Naive thymus-derived CD8-positive, alpha-beta T cell (primary cell): ENCODE measurements at regions not wholly inside any gene's neighbourhood (a gene's known extent, or its start where the extent isn't known, plus 50 kb on each side); places are given as distances from the start of the nearest gene placed in this dataset.

Source experiments
- ATAC-seq, 2 donors: fragments of 150-1000 bp; cut with Tn5 transposase in 1 of 2; sonication (Bioruptor Pico), chemical (Tn5 transposase) in 1 of 2; 1 replicate in 1 of 2; 2 replicates in 1 of 2; pipeline ENCODE4 v1.10.0; 2021; ENCODE audit warnings: mild to moderate bottlenecking in 2 of 2, moderate library complexity in 2 of 2
- POLR2A ChIA-PET: fragments of 350-600 bp; sonication (Branson Sonifier 250); formaldehyde crosslinking; loops from one replicate; lab custom pipeline; 2021; ENCODE audit warnings: antibody characterized with exemption; lab: Charles Lee
- DNase-seq, 10 donors: peaks; one replicate each; pipeline versions ENCODE4 v3.0.0 to v3.0.0-alpha.2; 2020 to 2022
- H3K27ac Mint-ChIP-seq, 10 donors: one replicate each; pipeline ENCODE4 v1.8.0; 2020 to 2022; ENCODE audit warnings: mild to moderate bottlenecking in 10 of 10, mixed read lengths in 10 of 10, moderate library complexity in 4 of 10, inconsistent platforms in 1 of 10
- H3K27me3 Mint-ChIP-seq, 5 donors: one replicate each; pipeline ENCODE4 v1.8.0; 2021 to 2022; ENCODE audit warnings: mixed read lengths in 5 of 5
- H3K36me3 Mint-ChIP-seq, 3 donors: one replicate each; pipeline ENCODE4 v1.8.0; 2020 to 2022; ENCODE audit warnings: mixed read lengths in 3 of 3, mild to moderate bottlenecking in 2 of 3, inconsistent platforms in 1 of 3
- H3K4me1 Mint-ChIP-seq, 4 donors: one replicate each; pipeline ENCODE4 v1.8.0; 2021 to 2022; ENCODE audit warnings: mixed read lengths in 4 of 4
- H3K4me3 Mint-ChIP-seq, 10 donors: one replicate each; pipeline ENCODE4 v1.8.0; 2020 to 2022; ENCODE audit warnings: mild to moderate bottlenecking in 10 of 10, mixed read lengths in 10 of 10, moderate library complexity in 6 of 10, inconsistent platforms in 1 of 10
- H3K9me3 Mint-ChIP-seq, 9 donors: one replicate each; pipeline ENCODE4 v1.8.0; 2020 to 2022; ENCODE audit warnings: mixed read lengths in 9 of 9, mild to moderate bottlenecking in 3 of 9, inconsistent platforms in 1 of 9, moderate library complexity in 1 of 9

DNA sequence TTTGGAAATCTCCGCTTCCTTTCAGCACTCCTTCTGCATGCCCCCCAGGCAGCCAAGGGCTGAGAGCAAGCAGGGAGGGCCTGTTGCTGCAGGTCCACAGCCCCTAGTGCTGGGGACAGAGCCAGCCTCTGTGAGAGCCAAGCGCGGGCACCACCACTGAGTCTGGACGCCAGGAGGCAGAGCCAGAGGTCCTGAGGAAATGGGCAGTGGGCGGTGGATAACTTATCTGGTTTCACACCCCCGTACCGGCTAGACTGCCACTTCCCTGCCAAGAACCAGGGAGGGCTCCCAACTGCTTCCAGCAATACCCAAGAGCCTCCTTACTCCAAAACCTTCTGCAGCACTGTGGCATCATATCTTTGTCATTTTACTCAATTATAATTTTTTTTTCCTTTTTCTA is 141.6 kb upstream of the IGF1R start:
- no peaks in the 10 kb centered on the region for H3K9me3 Mint-ChIP-seq
- no peaks in the 10 kb centered on the region for H3K4me1 Mint-ChIP-seq
- H3K27ac Mint-ChIP-seq, result no peak overlapping the region
- POLR2A ChIA-PET, result no interaction called here
- H3K4me3 Mint-ChIP-seq, result no peak overlapping the region
- no peak for DNase-seq
- no peaks in the 10 kb centered on the region for H3K36me3 Mint-ChIP-seq
- no peak for ATAC-seq
- peaks cover 24 to 61% (median 49%) of the 10 kb centered on the region in 5 donors for H3K27me3 Mint-ChIP-seq

DNA sequence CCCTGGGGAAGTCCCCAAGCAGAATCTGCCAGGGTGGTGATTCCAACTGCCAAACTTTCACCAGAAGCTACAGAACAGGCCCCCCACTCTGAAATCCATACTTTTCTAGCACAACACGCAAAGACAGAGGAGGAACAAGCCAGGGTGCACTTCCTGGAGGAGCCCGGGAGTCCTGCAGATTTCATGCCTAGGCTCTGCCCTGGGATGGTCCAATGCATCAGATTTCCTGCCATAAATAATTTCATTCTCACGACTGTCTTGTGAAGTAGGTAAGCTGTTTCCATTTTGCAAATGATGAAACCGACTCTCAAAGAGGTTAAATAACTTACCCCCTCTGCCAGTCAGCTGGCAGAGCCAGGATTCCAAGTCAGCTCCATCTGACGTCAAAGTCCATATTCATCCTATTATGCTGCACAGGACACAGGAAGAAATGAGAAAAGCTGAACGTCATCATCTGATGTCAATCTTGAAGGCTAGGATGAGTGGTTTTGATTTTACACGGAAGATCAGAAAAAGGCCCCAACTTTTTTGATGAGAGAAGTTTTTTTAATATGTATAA is 134.8 kb upstream of the IGF1R start:
- no peaks in the 10 kb centered on the region for H3K9me3 Mint-ChIP-seq
- no peak for ATAC-seq
- no peaks in the 10 kb centered on the region for H3K4me1 Mint-ChIP-seq
- peaks cover 0 to 8% (median 0%) of the 10 kb centered on the region in 5 donors for H3K27me3 Mint-ChIP-seq
- no peaks in the 10 kb centered on the region for H3K36me3 Mint-ChIP-seq
- DNase-seq, result no peak
- POLR2A ChIA-PET, result interaction anchor here (0.6 kb wide), 1 partner anchor 486 kb away, joined by 3 read pairs; no protein-coding TSS in a partner anchor
- no peak overlapping the region for H3K4me3 Mint-ChIP-seq
- no peak overlapping the region for H3K27ac Mint-ChIP-seq

DNA sequence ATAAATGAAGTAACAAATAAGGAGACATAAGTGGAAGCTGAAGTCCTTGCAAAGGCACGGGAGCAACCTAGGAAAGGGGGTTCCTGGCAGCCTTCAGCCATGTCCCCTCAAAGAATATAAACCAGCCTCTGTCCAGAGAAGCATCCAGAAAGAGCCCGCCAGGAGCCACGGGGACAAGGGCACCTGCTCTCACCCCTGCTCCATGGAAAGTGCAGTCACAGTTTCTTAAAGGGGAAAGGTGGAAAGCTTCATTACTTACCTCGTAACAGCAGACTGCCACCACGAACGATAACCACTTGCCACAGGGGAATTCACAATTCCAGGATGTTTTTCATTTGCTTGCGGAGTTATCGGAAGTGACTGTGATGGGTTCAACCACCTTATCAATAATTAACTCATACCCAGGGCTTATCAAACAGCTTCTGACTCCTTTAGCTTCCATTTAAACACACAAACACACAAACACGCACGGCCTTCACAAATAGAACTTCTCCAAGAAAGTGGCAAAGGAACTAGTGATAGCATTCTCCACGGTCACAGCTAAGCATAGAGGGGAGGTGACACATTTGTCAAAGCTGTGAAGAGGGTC is 134.2 kb upstream of the IGF1R start:
- Mint-ChIP-seq H3K4me1 (peaks cover 3 to 4% (median 4%) of the 10 kb centered on the region in 4 donors), H3K27ac (no peak overlapping the region), H3K4me3 (no peak overlapping the region), H3K9me3 (no peaks in the 10 kb centered on the region), H3K36me3 (no peaks in the 10 kb centered on the region), H3K27me3 (peaks cover 0 to 8% (median 0%) of the 10 kb centered on the region in 5 donors)
- DNase-seq (no peak), ATAC-seq (no peak)
- POLR2A ChIA-PET, result no interaction called here

DNA sequence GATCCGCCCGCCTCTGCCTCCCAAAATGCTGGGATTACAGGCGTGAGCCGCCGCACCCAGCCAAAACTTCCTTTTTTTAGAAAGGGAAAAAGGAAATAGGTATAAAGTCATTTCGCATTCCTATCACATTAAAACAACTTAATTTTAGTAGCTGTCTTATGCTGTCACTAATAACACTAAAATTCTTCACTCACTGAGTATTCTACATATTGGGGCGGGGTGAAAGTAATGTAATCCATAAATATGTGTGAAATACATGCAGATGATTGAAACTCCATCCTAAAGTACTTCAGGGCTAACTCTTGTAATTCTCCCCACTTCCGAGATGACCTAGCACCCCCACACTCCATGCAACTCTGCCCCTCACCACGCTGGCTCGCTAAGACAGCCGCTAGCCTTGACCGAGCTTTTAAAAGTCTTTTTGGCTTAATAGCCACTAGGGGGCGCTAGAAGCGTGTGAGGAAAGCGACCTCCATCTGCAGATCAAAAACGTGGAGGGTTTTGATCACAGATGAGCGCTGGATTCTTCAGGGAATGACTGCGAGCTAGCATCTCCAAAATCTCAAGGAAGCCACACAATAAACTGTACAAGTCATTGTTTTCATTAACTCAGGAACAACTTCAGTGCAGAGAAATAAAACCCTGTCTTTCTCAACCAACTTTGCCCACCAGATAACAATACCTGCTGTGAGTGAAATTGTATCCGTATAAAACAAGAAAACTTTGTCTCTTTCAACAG is 129.3 kb upstream of the IGF1R start:
- Mint-ChIP-seq H3K4me3 (no peak overlapping the region), H3K27me3 (peaks cover 0 to 5% (median 0%) of the 10 kb centered on the region in 5 donors), H3K27ac (peak overlapping the region in 1 of 10 donors; percentile 48), H3K36me3 (no peaks in the 10 kb centered on the region), H3K4me1 (peaks cover 4 to 7% (median 6%) of the 10 kb centered on the region in 4 donors), H3K9me3 (no peaks in the 10 kb centered on the region)
- peak; percentile 18 to 78 (median 51) for DNase-seq
- POLR2A ChIA-PET, result interaction anchor here (0.6 to 1.6 kb wide), 4 partner anchors 129 to 374 kb away, joined by 3 to 5 read pairs (median 4); no protein-coding TSS in a partner anchor
- ATAC-seq, result peak; percentile 61 to 90

DNA sequence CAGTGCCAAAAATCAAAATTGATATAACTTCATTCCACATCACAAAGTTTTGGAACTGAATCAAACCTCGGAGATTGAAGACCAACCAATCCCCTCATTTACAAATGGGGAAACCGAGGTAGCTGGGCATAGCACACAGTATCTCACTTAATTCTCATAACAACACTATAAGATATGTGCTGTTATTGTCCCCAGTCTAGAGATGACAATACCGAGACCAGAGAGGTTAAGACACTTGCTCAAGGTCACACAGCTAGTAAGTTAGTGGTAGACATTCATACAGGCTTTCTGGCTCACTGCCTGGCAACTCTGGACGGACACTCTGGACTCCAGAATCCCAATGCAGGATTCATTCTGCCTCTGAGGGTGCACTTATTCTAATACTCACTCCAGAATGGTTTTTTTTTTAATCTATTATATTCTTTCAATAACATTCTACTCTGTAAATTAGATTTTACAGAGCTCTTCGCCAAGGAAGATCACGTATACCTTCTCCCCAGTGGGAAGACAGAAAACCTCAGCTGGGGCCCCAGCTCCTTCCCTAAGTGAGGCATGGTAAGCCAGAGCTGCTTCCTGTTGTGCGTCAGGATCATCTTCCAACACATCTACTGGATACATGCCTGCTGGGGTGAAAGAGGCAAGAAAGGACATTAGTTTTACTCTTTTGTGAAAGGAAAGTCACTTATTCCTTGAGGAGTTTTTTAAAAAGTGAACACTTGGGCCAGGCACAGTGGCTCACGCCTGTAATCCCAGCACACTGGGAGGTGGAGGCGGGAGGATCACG is 128.4 kb upstream of the IGF1R start:
- no peaks in the 10 kb centered on the region for H3K9me3 Mint-ChIP-seq
- ATAC-seq (no peak), DNase-seq (no peak)
- H3K27ac Mint-ChIP-seq, result no peak overlapping the region
- H3K4me1 Mint-ChIP-seq, result peaks cover 4 to 7% (median 6%) of the 10 kb centered on the region in 4 donors
- H3K27me3 Mint-ChIP-seq, result peaks cover 0 to 5% (median 2%) of the 10 kb centered on the region in 5 donors
- POLR2A ChIA-PET, result interaction anchor here (1.1 to 1.6 kb wide), 2 partner anchors 128 to 138 kb away, joined by 3 to 5 read pairs; no protein-coding TSS in a partner anchor
- no peak overlapping the region for H3K4me3 Mint-ChIP-seq
- no peaks in the 10 kb centered on the region for H3K36me3 Mint-ChIP-seq

DNA sequence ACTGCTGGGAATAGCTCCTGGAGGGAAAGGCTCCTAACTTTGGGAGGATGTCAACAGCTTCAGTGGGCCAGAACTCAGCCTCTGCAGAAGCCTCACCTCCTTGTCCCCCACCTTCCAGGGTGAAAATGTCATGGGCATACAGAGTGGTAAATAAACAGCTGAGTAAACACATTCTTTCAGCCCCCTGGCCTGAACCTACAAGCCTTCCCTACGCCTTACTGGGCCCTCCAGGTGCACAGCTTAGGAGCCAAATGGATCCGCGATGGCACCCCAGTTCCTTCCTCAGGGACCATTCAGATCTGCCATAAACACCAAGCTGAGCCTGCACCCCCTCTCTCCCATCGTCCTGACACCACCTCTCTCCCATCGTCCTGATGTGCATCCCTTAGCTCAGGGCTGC is 126.2 kb upstream of the IGF1R start:
- Mint-ChIP-seq H3K4me3 (no peak overlapping the region), H3K27ac (no peak overlapping the region), H3K9me3 (no peaks in the 10 kb centered on the region), H3K27me3 (peaks cover 0 to 5% (median 5%) of the 10 kb centered on the region in 5 donors), H3K36me3 (no peaks in the 10 kb centered on the region), H3K4me1 (peaks cover 4 to 7% (median 6%) of the 10 kb centered on the region in 4 donors)
- ATAC-seq (no peak), DNase-seq (no peak)
- POLR2A ChIA-PET, result interaction anchor here (0.7 kb wide), 1 partner anchor 74 kb away, joined by 3 read pairs; no protein-coding TSS in a partner anchor

DNA sequence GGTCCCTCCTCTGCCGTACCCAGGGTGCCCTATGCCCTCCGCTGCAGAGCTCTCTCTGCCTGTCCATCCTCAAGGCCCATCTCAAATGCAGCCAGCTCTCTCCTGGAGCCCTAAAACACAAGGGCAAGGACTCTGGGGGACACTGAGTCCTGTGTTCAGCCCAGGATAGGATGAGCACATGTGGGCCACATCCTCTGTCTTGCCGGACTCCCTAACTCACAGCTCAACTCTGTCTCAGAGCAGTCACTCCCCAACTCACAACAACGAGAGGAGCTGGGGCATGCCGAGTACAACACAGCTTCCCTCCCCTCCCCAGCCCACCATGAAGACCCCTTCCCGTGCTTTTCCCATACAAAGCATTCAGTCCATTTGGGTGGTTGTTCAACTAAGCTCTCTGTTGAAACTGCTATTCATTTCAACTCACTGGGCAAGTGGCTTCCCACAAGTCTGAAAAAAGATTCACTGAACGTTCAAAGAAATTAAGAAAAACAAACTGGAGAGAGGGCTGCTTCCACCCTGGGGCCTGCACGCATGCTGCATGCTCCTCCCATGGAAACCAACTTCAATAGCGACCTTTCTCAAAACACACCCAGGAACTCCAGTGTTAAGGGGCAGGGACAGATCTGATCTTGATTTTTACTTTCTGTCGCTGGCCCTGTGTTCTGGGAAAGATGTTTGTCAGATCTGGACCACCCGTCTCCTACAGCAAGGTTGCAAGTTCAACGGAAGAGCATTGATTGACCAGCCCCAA is 124.3 kb upstream of the IGF1R start:
- no peak overlapping the region for H3K27ac Mint-ChIP-seq
- DNase-seq (no peak), ATAC-seq (no peak)
- H3K4me3 Mint-ChIP-seq, result no peak overlapping the region
- POLR2A ChIA-PET, result no interaction called here
- no peaks in the 10 kb centered on the region for H3K36me3 Mint-ChIP-seq
- H3K27me3 Mint-ChIP-seq, result peaks cover 0 to 10% (median 7%) of the 10 kb centered on the region in 5 donors
- no peaks in the 10 kb centered on the region for H3K9me3 Mint-ChIP-seq
- H3K4me1 Mint-ChIP-seq, result peaks cover 2 to 3% (median 3%) of the 10 kb centered on the region in 4 donors

DNA sequence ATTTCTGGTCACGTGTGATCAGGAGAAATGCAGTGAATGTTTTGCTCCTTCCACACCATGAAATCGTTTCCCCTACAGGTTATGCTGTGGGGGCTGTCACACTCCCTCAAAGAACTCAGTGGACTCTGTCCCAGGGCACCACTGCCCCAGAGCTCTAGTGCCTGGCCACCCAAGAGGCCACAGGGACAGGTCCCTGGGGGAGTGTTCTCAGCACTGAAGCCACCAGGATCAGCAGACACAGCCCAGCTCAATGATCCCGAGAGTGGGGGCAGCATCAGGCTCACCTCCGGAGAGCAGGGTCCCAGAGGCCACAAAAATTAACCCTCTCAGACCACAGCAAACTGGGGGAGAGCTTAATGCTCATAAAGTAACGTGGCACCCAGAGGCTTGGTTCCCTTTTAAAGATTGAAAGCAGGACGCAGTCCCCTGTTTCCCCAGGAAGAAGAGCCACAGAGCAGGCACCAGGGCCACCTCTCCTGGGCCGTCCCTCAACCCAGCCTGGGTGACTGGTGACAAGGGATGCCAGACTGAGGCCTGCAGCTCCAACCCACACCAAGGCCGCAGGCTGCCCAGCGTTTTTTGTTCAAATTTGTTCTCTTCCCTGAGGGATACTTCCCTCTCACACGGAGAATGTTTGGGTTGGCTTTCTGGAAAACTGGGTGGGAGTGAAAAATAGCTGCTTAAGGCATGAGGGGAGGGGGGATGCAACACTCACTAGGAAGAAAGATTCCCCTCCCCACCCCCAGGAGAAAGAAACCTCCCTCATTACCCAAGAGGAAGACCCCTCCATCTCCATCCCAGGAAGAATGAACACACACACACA is 123.3 kb upstream of the IGF1R start:
- ATAC-seq, result no peak
- Mint-ChIP-seq H3K4me1 (no peaks in the 10 kb centered on the region), H3K27me3 (peaks cover 7 to 18% (median 13%) of the 10 kb centered on the region in 5 donors), H3K4me3 (no peak overlapping the region), H3K36me3 (no peaks in the 10 kb centered on the region), H3K9me3 (no peaks in the 10 kb centered on the region), H3K27ac (no peak overlapping the region)
- POLR2A ChIA-PET, result no interaction called here
- DNase-seq, result no peak

DNA sequence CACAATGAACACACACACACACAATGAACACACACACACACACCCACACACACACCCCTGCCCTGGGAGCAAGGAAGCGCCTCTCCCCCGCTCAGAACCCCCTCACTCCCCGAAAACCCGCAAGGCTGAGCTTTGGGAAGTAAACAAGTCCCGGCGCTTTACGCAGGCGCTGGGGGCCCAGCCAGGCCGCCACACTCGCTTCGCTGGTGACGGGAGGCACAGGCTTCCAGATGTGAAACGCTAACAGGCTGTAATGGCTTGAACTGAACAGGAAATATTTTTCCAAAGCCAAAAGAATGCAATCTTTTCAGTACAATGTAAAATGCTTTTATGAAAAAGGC is 122.7 kb upstream of the IGF1R start:
- Mint-ChIP-seq H3K4me3 (no peak overlapping the region), H3K36me3 (no peaks in the 10 kb centered on the region), H3K27me3 (peaks cover 10 to 23% (median 15%) of the 10 kb centered on the region in 5 donors), H3K27ac (peak overlapping the region in 1 of 10 donors; percentile 65), H3K9me3 (no peaks in the 10 kb centered on the region), H3K4me1 (no peaks in the 10 kb centered on the region)
- DNase-seq (no peak), ATAC-seq (no peak)
- POLR2A ChIA-PET, result no interaction called here

DNA sequence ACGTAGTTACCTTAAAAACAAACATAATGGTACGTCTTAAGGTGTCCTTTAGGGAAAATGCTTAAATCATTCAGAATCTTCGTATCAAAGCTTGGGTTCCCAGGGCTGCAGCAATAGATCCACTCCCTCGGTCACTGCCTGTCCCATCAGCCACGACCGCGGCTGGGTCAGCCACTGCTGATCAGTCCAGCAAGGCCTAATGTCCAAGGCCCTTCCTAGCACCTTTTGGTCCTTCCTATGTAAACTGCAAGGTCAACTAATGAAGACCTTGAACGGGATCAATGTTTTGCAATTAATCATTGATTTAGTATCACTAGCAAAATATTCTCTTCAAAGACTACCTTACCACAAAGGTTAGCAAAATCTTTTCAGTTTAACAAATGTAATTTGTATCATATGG is 122.2 kb upstream of the IGF1R start:
- ATAC-seq (no peak), DNase-seq (no peak)
- Mint-ChIP-seq H3K4me1 (no peaks in the 10 kb centered on the region), H3K36me3 (no peaks in the 10 kb centered on the region), H3K4me3 (no peak overlapping the region), H3K27me3 (peaks cover 14 to 27% (median 19%) of the 10 kb centered on the region in 5 donors), H3K27ac (no peak overlapping the region), H3K9me3 (no peaks in the 10 kb centered on the region)
- POLR2A ChIA-PET, result no interaction called here

DNA sequence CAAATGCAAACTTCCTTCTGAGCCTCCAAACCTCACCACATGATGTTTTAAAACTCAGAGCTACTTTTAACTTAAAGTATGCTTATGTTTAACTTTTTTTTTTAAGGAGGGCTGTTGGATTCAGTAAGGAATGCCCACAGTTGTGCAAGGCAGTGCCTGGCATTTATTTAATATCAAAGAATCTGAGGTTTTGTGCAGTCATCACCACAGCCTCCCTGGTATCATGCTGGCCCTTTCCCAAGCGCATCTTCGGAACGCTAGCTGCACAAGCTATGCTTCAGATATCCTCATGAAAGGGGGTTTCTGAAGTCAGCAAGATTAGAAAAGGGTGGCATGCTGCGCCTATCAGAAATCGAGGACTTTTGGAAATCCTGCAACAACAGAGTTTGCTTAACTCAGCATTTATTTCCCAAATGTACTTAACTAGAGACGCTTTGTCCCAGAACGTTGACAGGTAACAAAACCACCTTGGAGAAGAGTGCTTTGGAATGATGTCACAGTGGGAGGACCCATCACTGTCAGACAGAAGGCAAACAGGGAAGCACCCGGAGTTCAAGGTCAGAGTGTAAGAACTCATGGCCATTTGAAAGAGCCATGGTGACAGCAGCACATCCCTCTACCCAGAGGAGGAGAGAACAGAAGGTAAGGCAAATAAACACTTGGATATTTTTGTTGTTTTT is 120.2 kb upstream of the IGF1R start:
- DNase-seq, result no peak
- no peaks in the 10 kb centered on the region for H3K4me1 Mint-ChIP-seq
- POLR2A ChIA-PET, result no interaction called here
- H3K9me3 Mint-ChIP-seq, result no peaks in the 10 kb centered on the region
- peaks cover 15 to 30% (median 19%) of the 10 kb centered on the region in 5 donors for H3K27me3 Mint-ChIP-seq
- ATAC-seq, result no peak
- no peak overlapping the region for H3K4me3 Mint-ChIP-seq
- no peaks in the 10 kb centered on the region for H3K36me3 Mint-ChIP-seq
- peak overlapping the region in 1 of 10 donors; percentile 87 for H3K27ac Mint-ChIP-seq
